ENCODE measurements at regions not wholly inside any gene's neighbourhood (a gene's known extent, or its start where the extent isn't known, plus 50 kb on each side); places are given as distances from the start of the nearest gene placed in this dataset.

- no peak for TF ChIP-seq POLR2A (IDR thresholded peaks at IDR 0.05; ENCODE audit: extremely low read depth, insufficient read length)
- no peak for TF ChIP-seq CTCF (IDR thresholded peaks at IDR 0.05; ENCODE audit: low read depth, low read length)
- no peak for TF ChIP-seq MAX (IDR thresholded peaks at IDR 0.05; ENCODE audit: low read depth, low read length)
Observed at GRCh38 chr2:126175222-126175621, 480.7 kb upstream of the GYPC start.

Data from NB4 (cell line).